ENCODE measurements at regions not wholly inside any gene's neighbourhood (a gene's known extent, or its start where the extent isn't known, plus 50 kb on each side); places are given as distances from the start of the nearest gene placed in this dataset.

GRCh38 chr9:103188781-103189350, 193.7 kb downstream of the CYLC2 start:
- no peaks in the 10 kb centered on the region for H3K27me3 ChIP-seq (ENCODE audit: control insufficient read depth in 1 of 2, insufficient read depth in 2 of 2, low read length in 2 of 2)
- no peak overlapping the region for H3K27ac ChIP-seq (ENCODE audit: extremely low read length, insufficient read depth, low read length)
- H3K9ac ChIP-seq (ENCODE audit: insufficient read depth, low read depth, low read length) = no peak overlapping the region
- no peak overlapping the region for H2AFZ ChIP-seq (ENCODE audit: low read length)
- 0 out of 3 replicates have a peak, but pooled peaks have one; percentile 23 for ATAC-seq
- CTCF ChIA-PET (ENCODE audit: low intra/inter-chr PET ratio, low total read pairs) = no interaction called here
- TF ChIP-seq DNMT1 (CRISPR knock-in tag; IDR thresholded peaks at IDR 0.05) (no peak), GFI1 (CRISPR knock-in tag; IDR thresholded peaks at IDR 0.05; ENCODE audit: borderline replicate concordance) (no peak), ZNF609 (CRISPR knock-in tag; IDR thresholded peaks at IDR 0.05; ENCODE audit: borderline replicate concordance) (no peak), THYN1 (CRISPR knock-in tag; IDR thresholded peaks at IDR 0.05; ENCODE audit: borderline replicate concordance, low read depth) (no peak), YEATS4 (CRISPR knock-in tag; IDR thresholded peaks at IDR 0.05; ENCODE audit: borderline replicate concordance) (no peak), ZNF614 (CRISPR knock-in tag; IDR thresholded peaks at IDR 0.05; ENCODE audit: borderline replicate concordance) (no peak), MZF1 (CRISPR knock-in tag; IDR thresholded peaks at IDR 0.05; ENCODE audit: borderline replicate concordance) (no peak), ZNF674 (CRISPR knock-in tag; IDR thresholded peaks at IDR 0.05; ENCODE audit: low read depth) (no peak), TBX2 (CRISPR knock-in tag; IDR thresholded peaks at IDR 0.05; ENCODE audit: borderline replicate concordance) (no peak), GLI4 (CRISPR knock-in tag; IDR thresholded peaks at IDR 0.05; ENCODE audit: borderline replicate concordance) (no peak), POLR2A (IDR thresholded peaks at IDR 0.05; ENCODE audit: insufficient read depth in 1 of 2, low read depth in 2 of 2, low read length in 2 of 2) (no peak), ZBTB3 (CRISPR knock-in tag; IDR thresholded peaks at IDR 0.05; ENCODE audit: borderline replicate concordance, low read depth) (no peak), AHR (CRISPR knock-in tag; IDR thresholded peaks at IDR 0.05) (no peak), ISX (CRISPR knock-in tag; conservative IDR thresholded peaks at IDR 0.05) (no peak)
- TF ChIP-seq, protein P1, sequence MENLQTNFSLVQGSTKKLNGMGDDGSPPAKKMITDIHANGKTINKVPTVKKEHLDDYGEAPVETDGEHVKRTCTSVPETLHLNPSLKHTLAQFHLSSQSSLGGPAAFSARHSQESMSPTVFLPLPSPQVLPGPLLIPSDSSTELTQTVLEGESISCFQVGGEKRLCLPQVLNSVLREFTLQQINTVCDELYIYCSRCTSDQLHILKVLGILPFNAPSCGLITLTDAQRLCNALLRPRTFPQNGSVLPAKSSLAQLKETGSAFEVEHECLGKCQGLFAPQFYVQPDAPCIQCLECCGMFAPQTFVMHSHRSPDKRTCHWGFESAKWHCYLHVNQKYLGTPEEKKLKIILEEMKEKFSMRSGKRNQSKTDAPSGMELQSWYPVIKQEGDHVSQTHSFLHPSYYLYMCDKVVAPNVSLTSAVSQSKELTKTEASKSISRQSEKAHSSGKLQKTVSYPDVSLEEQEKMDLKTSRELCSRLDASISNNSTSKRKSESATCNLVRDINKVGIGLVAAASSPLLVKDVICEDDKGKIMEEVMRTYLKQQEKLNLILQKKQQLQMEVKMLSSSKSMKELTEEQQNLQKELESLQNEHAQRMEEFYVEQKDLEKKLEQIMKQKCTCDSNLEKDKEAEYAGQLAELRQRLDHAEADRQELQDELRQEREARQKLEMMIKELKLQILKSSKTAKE (CRISPR knock-in tag; IDR thresholded peaks at IDR 0.05; ENCODE audit: borderline replicate concordance) = no peak
- no peaks in the 10 kb centered on the region for H3K9me3 ChIP-seq (ENCODE audit: low read length)
- BruUV-seq (replicated peaks) = no TSS peak
- H3K36me3 ChIP-seq (replicated peaks in 1 of 2; ENCODE audit: control insufficient read depth in 1 of 2, insufficient read depth in 2 of 2, low read length in 2 of 2) = no peaks in the 10 kb centered on the region
- WGBS (ENCODE audit: low lambda C conversion rate) = 7% methylated on average over 12 of the region's 12 CpGs
- POLR2A ChIA-PET = no interaction called here
- H4K20me1 ChIP-seq (ENCODE audit: insufficient read depth, low read length) = no peaks in the 10 kb centered on the region
- no peak for FAIRE-seq
- intact Hi-C loops (cut with micrococcal nuclease; ENCODE audit: unreplicated experiment) (no loop called here), in situ Hi-C loops (cut with HindIII; ENCODE audit: extremely low pct_ligation_motif_present, low pct_unique_long_range_greater_than_20kb) (no loop called here)
- no peaks in the 10 kb centered on the region for H3K4me1 ChIP-seq (ENCODE audit: insufficient read depth, low read length)
- DNase-seq (ENCODE audit: low spot score) = no peak
- H3K79me2 ChIP-seq (ENCODE audit: insufficient read depth, low read length) = no peaks in the 10 kb centered on the region
- H3K4me3 ChIP-seq (replicated peaks in 1 of 3; ENCODE audit: insufficient read depth in 1 of 3, low read depth in 2 of 3, low read length in 3 of 3) = no peak overlapping the region
- 0 out of 2 replicates have a peak overlapping the region, but pooled peaks have one; percentile 2 for H3K4me2 ChIP-seq (ENCODE audit: low read depth, low read length)
